ENCODE measurements at regions not wholly inside any gene's neighbourhood (a gene's known extent, or its start where the extent isn't known, plus 50 kb on each side); places are given as distances from the start of the nearest gene placed in this dataset.

- Histone ChIP-seq H3K27ac (ENCODE audit: extremely low read length, insufficient read depth, low read length) (peak overlapping the region; percentile 79), H3K36me3 (replicated peaks in 1 of 2; ENCODE audit: control insufficient read depth in 1 of 2, insufficient read depth in 2 of 2, low read length in 2 of 2) (no peaks in the 10 kb centered on the region; a peak in 1 of 5 replicates), H3K4me2 (ENCODE audit: low read depth, low read length) (peak overlapping the region; percentile 73), H3K4me1 (ENCODE audit: insufficient read depth, low read length) (peaks cover 52% of the 10 kb centered on the region), H3K79me2 (ENCODE audit: insufficient read depth, low read length) (no peaks in the 10 kb centered on the region), H4K20me1 (ENCODE audit: insufficient read depth, low read length) (no peaks in the 10 kb centered on the region), H3K9me3 (ENCODE audit: low read length) (no peaks in the 10 kb centered on the region), H3K9ac (ENCODE audit: insufficient read depth, low read depth, low read length) (peak overlapping the region; percentile 14), H2AFZ (ENCODE audit: low read length) (no peak overlapping the region), H3K4me3 (replicated peaks in 1 of 3; ENCODE audit: insufficient read depth in 1 of 3, low read depth in 2 of 3, low read length in 3 of 3) (peak overlapping the region in 2 of 3 experiments; percentile 10 to 49; a peak in 2 of 6 replicates), H3K27me3 (ENCODE audit: control insufficient read depth in 1 of 2, insufficient read depth in 2 of 2, low read length in 2 of 2) (no peaks in the 10 kb centered on the region)
- intact Hi-C loops (cut with micrococcal nuclease; ENCODE audit: unreplicated experiment) (no loop called here), in situ Hi-C loops (cut with HindIII; ENCODE audit: extremely low pct_ligation_motif_present, low pct_unique_long_range_greater_than_20kb) (no loop called here)
- 0% methylated on average over 2 of the region's 2 CpGs for WGBS (ENCODE audit: low lambda C conversion rate)
- FAIRE-seq (peak; percentile 90), ATAC-seq (peak; percentile 84), DNase-seq (ENCODE audit: low spot score) (peak; percentile 83)
- ChIA-PET POLR2A (interaction anchor here (1.0 to 2.3 kb wide), 2 partner anchors 216 to 223 kb away, joined by 4 to 7 read pairs; no protein-coding TSS in a partner anchor), CTCF (ENCODE audit: low intra/inter-chr PET ratio, low total read pairs) (no interaction called here)
- no TSS peak for BruUV-seq (replicated peaks)
- TF ChIP-seq ATM (IDR thresholded peaks at IDR 0.05; ENCODE audit: borderline replicate concordance): no peak
- no peak for TF ChIP-seq ZNF235 (CRISPR knock-in tag; IDR thresholded peaks at IDR 0.05; ENCODE audit: borderline replicate concordance)
- TF ChIP-seq DPF2 (CRISPR knock-in tag; IDR thresholded peaks at IDR 0.05; ENCODE audit: borderline replicate concordance, low read depth): peak; percentile 67
- TF ChIP-seq HNF4G (IDR thresholded peaks at IDR 0.05; ENCODE audit: borderline replicate concordance, low read depth, low read length): peak; percentile 56
- TF ChIP-seq HNF4G (CRISPR knock-in tag; IDR thresholded peaks at IDR 0.05; ENCODE audit: borderline replicate concordance, low read depth): no peak
- peak; percentile 66 for TF ChIP-seq ELF3 (CRISPR knock-in tag; IDR thresholded peaks at IDR 0.05)
- TF ChIP-seq ZC3H4 (CRISPR knock-in tag; IDR thresholded peaks at IDR 0.05; ENCODE audit: borderline replicate concordance): no peak
- TF ChIP-seq FOXJ3 (CRISPR knock-in tag; IDR thresholded peaks at IDR 0.05; ENCODE audit: borderline replicate concordance): 0 out of 2 replicates have a peak, but pooled peaks have one; percentile 17
- TF ChIP-seq JUNB (CRISPR knock-in tag; IDR thresholded peaks at IDR 0.05; ENCODE audit: borderline replicate concordance): no peak
- TF ChIP-seq ZBTB8A (CRISPR knock-in tag; IDR thresholded peaks at IDR 0.05; ENCODE audit: borderline replicate concordance, low read depth): no peak
- peak; percentile 88 for TF ChIP-seq PAXIP1 (CRISPR knock-in tag; conservative IDR thresholded peaks at IDR 0.05)
- no peak for TF ChIP-seq ISX (CRISPR knock-in tag; conservative IDR thresholded peaks at IDR 0.05)
Observed at GRCh38 chr18:23356915-23357601, 96.0 kb upstream of the RIOK3 start.
